ENCODE measurements at regions not wholly inside any gene's neighbourhood (a gene's known extent, or its start where the extent isn't known, plus 50 kb on each side); places are given as distances from the start of the nearest gene placed in this dataset.

GRCh38 chr16:86398622-86399021 is 111.7 kb upstream of the FOXF1 start:
- H3K36me3 ChIP-seq: no peaks in the 10 kb centered on the region
- 57 to 82% methylated on average over 4 of the region's 4 CpGs for WGBS, 2 donors
- no peak overlapping the region for H3K27ac ChIP-seq
- TF ChIP-seq, protein P1, sequence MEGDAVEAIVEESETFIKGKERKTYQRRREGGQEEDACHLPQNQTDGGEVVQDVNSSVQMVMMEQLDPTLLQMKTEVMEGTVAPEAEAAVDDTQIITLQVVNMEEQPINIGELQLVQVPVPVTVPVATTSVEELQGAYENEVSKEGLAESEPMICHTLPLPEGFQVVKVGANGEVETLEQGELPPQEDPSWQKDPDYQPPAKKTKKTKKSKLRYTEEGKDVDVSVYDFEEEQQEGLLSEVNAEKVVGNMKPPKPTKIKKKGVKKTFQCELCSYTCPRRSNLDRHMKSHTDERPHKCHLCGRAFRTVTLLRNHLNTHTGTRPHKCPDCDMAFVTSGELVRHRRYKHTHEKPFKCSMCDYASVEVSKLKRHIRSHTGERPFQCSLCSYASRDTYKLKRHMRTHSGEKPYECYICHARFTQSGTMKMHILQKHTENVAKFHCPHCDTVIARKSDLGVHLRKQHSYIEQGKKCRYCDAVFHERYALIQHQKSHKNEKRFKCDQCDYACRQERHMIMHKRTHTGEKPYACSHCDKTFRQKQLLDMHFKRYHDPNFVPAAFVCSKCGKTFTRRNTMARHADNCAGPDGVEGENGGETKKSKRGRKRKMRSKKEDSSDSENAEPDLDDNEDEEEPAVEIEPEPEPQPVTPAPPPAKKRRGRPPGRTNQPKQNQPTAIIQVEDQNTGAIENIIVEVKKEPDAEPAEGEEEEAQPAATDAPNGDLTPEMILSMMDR (IDR thresholded peaks at IDR 0.05): no peak
- no peaks in the 10 kb centered on the region for H3K4me1 ChIP-seq
- no peak overlapping the region for H3K4me3 ChIP-seq
- no peak for DNase-seq
- no peak for ATAC-seq
- FAIRE-seq: no peak
- intact Hi-C loops (cut with DNase I): no loop called here
- no peaks in the 10 kb centered on the region for H3K27me3 ChIP-seq
- no peaks in the 10 kb centered on the region for H3K9me3 ChIP-seq

GRCh38 chr16:86401126-86401525 is 109.2 kb upstream of the FOXF1 start:
- Histone ChIP-seq H3K36me3 (no peaks in the 10 kb centered on the region), H3K27me3 (no peaks in the 10 kb centered on the region), H3K4me1 (no peaks in the 10 kb centered on the region), H3K27ac (no peak overlapping the region), H3K4me3 (no peak overlapping the region), H3K9me3 (no peaks in the 10 kb centered on the region)
- TF ChIP-seq, protein P1 (IDR thresholded peaks at IDR 0.05): no peak
- ATAC-seq (no peak), FAIRE-seq (no peak), DNase-seq (no peak)
- 47 to 66% methylated on average over 8 of the region's 8 CpGs for WGBS, 2 donors
- intact Hi-C loops (cut with DNase I): no loop called here

DNA sequence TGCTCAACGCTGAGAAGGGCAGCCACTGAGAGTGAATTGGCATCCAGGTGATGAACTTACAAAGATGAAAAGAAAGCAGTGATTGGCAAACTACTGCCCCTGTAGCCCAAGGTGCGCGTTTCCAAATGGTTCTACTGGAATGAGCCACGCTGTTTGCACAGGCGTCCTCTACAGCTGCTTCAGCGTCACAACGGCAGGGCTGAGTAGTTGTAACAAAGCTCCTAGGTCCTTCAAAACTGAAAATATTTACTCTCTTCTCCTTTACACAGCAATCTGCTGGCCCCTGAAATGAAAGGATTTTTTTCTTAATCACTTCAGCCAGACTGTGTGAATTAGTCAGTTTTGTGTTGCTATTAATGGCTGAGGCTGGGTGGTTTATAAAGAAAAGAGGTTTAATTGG is 107.2 kb upstream of the FOXF1 start:
- Histone ChIP-seq H3K4me3 (no peak overlapping the region), H3K36me3 (no peaks in the 10 kb centered on the region), H3K4me1 (no peaks in the 10 kb centered on the region), H3K9me3 (no peaks in the 10 kb centered on the region), H3K27me3 (no peaks in the 10 kb centered on the region), H3K27ac (no peak overlapping the region)
- ATAC-seq (no peak), DNase-seq (no peak), FAIRE-seq (no peak)
- TF ChIP-seq, protein P1 (IDR thresholded peaks at IDR 0.05): no peak
- intact Hi-C loops (cut with DNase I): no loop called here
- WGBS, 2 donors: 42 to 56% methylated on average over 7 of the region's 7 CpGs

DNA sequence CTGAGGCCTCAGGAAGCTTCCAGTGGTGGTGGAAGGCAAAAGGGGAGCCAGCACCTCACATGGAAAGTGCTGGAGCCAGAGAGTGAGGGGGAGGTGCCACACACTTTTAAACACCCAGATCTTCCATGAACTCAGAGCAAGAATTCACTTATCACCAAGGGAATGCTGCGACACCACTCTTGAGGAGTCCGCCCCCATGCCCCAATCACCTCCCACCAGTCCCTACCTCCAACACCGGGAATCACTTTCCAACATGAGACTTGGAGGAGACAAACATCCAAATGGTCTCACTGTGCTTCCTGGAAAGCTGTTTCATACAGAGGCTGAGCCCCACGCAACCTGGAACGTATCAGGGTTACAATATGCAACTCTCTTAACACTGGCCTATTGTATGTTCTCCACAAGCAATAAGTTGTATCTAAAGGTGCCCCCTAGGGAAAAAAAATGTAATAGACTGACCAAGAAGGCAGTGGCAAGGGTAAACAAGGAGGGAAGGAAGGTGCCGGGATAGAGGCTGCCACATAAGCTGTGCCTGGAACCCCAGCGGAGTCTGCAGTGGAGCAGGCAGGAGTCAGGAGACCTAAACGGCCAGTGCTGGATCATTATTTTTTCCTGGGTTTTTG is 106.7 kb upstream of the FOXF1 start:
- WGBS, 2 donors: 41 to 49% methylated on average over 8 of the region's 8 CpGs
- no peaks in the 10 kb centered on the region for H3K27me3 ChIP-seq
- no peak overlapping the region for H3K4me3 ChIP-seq
- ATAC-seq (no peak), FAIRE-seq (no peak), DNase-seq (no peak)
- no peak overlapping the region for H3K27ac ChIP-seq
- no peaks in the 10 kb centered on the region for H3K9me3 ChIP-seq
- no peaks in the 10 kb centered on the region for H3K36me3 ChIP-seq
- TF ChIP-seq, protein P1 (IDR thresholded peaks at IDR 0.05): no peak
- H3K4me1 ChIP-seq: no peaks in the 10 kb centered on the region
- intact Hi-C loops (cut with DNase I): no loop called here

DNA sequence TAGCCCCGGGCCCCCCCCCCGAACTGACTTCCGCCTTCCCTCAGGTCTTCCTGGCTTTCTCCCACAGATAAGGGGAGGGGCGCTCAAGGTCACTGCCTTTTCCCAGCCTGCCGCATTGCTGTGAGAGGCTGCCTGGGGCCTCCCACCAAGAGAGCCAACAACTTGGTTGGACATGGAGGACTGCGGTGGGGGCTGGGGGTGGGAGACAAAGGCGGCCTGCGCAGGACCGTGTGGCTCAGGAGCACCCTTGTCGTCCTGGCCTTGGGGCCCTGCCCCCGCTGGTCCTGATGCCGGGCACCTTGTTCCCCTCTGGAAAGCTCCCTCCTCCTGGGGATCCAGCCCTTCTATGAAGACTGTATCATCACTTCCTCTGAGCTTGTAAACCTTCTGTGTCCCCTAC is 105.6 kb upstream of the FOXF1 start:
- Histone ChIP-seq H3K36me3 (no peaks in the 10 kb centered on the region), H3K9me3 (no peaks in the 10 kb centered on the region), H3K27ac (no peak overlapping the region), H3K4me3 (no peak overlapping the region), H3K4me1 (no peaks in the 10 kb centered on the region), H3K27me3 (no peaks in the 10 kb centered on the region)
- TF ChIP-seq, protein P1 (IDR thresholded peaks at IDR 0.05): no peak
- intact Hi-C loops (cut with DNase I): no loop called here
- ATAC-seq: no peak
- DNase-seq: no peak
- FAIRE-seq: no peak
- 21 to 33% methylated on average over 12 of the region's 12 CpGs for WGBS, 2 donors

All from pancreas (tissue), 10 donors.